ENCODE measurements at regions not wholly inside any gene's neighbourhood (a gene's known extent, or its start where the extent isn't known, plus 50 kb on each side); places are given as distances from the start of the nearest gene placed in this dataset.

- TF ChIP-seq CTCF (conservative IDR thresholded peaks at IDR 0.05 in 1 of 2, IDR thresholded peaks at IDR 0.05 in 1 of 2; ENCODE audit: low read depth in 1 of 2, low read length in 2 of 2) (no peak), EZH2 (IDR thresholded peaks at IDR 0.05; ENCODE audit: low read length, missing control alignments) (no peak)
Measured at GRCh38 chr18:60245096-60245495, 127.5 kb downstream of the MC4R start.
